Esophagus muscularis mucosa (tissue), 4 donors: ENCODE measurements at regions not wholly inside any gene's neighbourhood (a gene's known extent, or its start where the extent isn't known, plus 50 kb on each side); places are given as distances from the start of the nearest gene placed in this dataset.
A peak's percentile ranks its signal among the peaks of the same experiment; 100 is the strongest.

Source experiments
- DNase-seq: peaks from one replicate; pipeline ENCODE4 v3.0.0-alpha.2; 2017; ENCODE audit errors: extremely low spot score
- H3K27ac ChIP-seq, 4 donors: fragments of 200-600 bp; sonication (generic); replicated peaks in 1 of 4; 1 replicate in 3 of 4; 2 replicates in 1 of 4; pipeline ENCODE4 v1.5.1; 2016 to 2019; ENCODE audit warnings: mild to moderate bottlenecking in 1 of 4
- H3K27me3 ChIP-seq, 4 donors: fragments of 200-600 bp; sonication (generic); one replicate each; pipeline versions ENCODE4 v1.5.1 to v1.6.0; 2016 to 2019
- H3K36me3 ChIP-seq, 4 donors: fragments of 200-600 bp; sonication (generic); one replicate each; pipeline ENCODE4 v1.5.1; 2016 to 2019
- H3K4me1 ChIP-seq, 4 donors: fragments of 200-600 bp; sonication (generic); one replicate each; pipeline ENCODE4 v1.5.1; 2016 to 2019
- H3K4me3 ChIP-seq, 4 donors: fragments of 200-600 bp; sonication (generic); 1 replicate in 2 of 4; 2 replicates in 2 of 4; pipeline ENCODE4 v1.5.1; 2016 to 2019; ENCODE audit warnings: mild to moderate bottlenecking in 4 of 4, moderate library complexity in 1 of 4
- H3K9me3 ChIP-seq, 4 donors: fragments of 200-600 bp; sonication (generic); 1 replicate in 3 of 4; 2 replicates in 1 of 4; pipeline ENCODE4 v1.5.1; 2016 to 2019
- CTCF ChIP-seq, 3 experiments: fragments of 200-600 bp in 2 of 3; fragments of 450-650 bp in 1 of 3; sonication (generic) in 2 of 3; IDR thresholded peaks; one replicate each; pipeline ENCODE4 v1.5.1; 2017 to 2019; ENCODE audit warnings: antibody characterized with exemption in 3 of 3, mild to moderate bottlenecking in 2 of 3, moderate library complexity in 1 of 3
- EP300 ChIP-seq: sonication (generic); formaldehyde crosslinking; IDR thresholded peaks from one replicate; pipeline ENCODE4 v1.6.1; 2017; ENCODE audit warnings: antibody characterized with exemption
- POLR2A ChIP-seq: fragments of 450-650 bp; IDR thresholded peaks from one replicate; pipeline ENCODE4 v1.6.1; 2017; ENCODE audit warnings: antibody characterized with exemption, moderate library complexity, mild to moderate bottlenecking, low read depth
- POLR2AphosphoS5 ChIP-seq, 2 donors: sonication (generic); formaldehyde crosslinking; IDR thresholded peaks; one replicate each; pipeline ENCODE4 v1.6.1; 2017; ENCODE audit warnings: antibody characterized with exemption in 2 of 2
- whole genome bisulfite sequencing: methylation state at CpG from one replicate; pipeline ENCODE4 v1.1.5; 2018; 5-methylcytosine and 5-hydroxymethylcytosine counted together
- intact Hi-C: fragments of 100-400 bp; cut with DNase I; formaldehyde crosslinking; loops from one replicate; pipeline ENCODE4 v1.15.1; 2023

- DNase-seq = peak; percentile 78
- 80% methylated on average over 9 of the region's 11 CpGs for WGBS
- Histone ChIP-seq H3K36me3 (no peaks in the 10 kb centered on the region), H3K27ac (no peak overlapping the region), H3K4me3 (no peak overlapping the region), H3K27me3 (no peaks in the 10 kb centered on the region), H3K9me3 (no peaks in the 10 kb centered on the region), H3K4me1 (peaks cover 0 to 3% (median 0%) of the 10 kb centered on the region in 4 donors)
- intact Hi-C loops = no loop called here
- TF ChIP-seq POLR2AphosphoS5 (IDR thresholded peaks at IDR 0.05) (no peak), POLR2A (no peak), EP300 (no peak), CTCF (IDR thresholded peaks at IDR 0.05) (no peak)
Observed at GRCh38 chr20:60453388-60454246, 495.4 kb downstream of the CDH26 start.

GRCh38 chr20:60454491-60454890, 496.3 kb downstream of the CDH26 start:
- Histone ChIP-seq H3K36me3 (no peaks in the 10 kb centered on the region), H3K4me3 (no peak overlapping the region), H3K4me1 (peaks cover 0 to 4% (median 0%) of the 10 kb centered on the region in 4 donors), H3K27ac (no peak overlapping the region), H3K27me3 (no peaks in the 10 kb centered on the region), H3K9me3 (no peaks in the 10 kb centered on the region)
- intact Hi-C loops = no loop called here
- WGBS = 85% methylated on average over 8 of the region's 8 CpGs
- no peak for DNase-seq
- TF ChIP-seq CTCF (IDR thresholded peaks at IDR 0.05) (no peak), POLR2AphosphoS5 (IDR thresholded peaks at IDR 0.05) (no peak), POLR2A (no peak)

GRCh38 chr20:60455272-60455671, 497.0 kb downstream of the CDH26 start:
- WGBS = 77% methylated on average over 8 of the region's 8 CpGs

GRCh38 chr20:60459212-60459611, 501.0 kb downstream of the CDH26 start:
- Histone ChIP-seq H3K36me3 (no peaks in the 10 kb centered on the region), H3K27ac (no peak overlapping the region), H3K4me3 (no peak overlapping the region), H3K9me3 (peaks cover 0 to 4% (median 0%) of the 10 kb centered on the region in 4 donors), H3K4me1 (peaks cover 0 to 4% (median 0%) of the 10 kb centered on the region in 4 donors), H3K27me3 (no peaks in the 10 kb centered on the region)
- no peak for DNase-seq
- WGBS = 48% methylated on average over 3 of the region's 3 CpGs
- intact Hi-C loops = no loop called here
- TF ChIP-seq POLR2A (no peak), EP300 (no peak), CTCF (IDR thresholded peaks at IDR 0.05) (no peak), POLR2AphosphoS5 (IDR thresholded peaks at IDR 0.05) (no peak)

More at GRCh38 chr20:60455272-60455671, 497.0 kb downstream of the CDH26 start:
- Histone ChIP-seq H3K4me3 (no peak overlapping the region), H3K27me3 (no peaks in the 10 kb centered on the region), H3K27ac (no peak overlapping the region), H3K9me3 (no peaks in the 10 kb centered on the region), H3K36me3 (no peaks in the 10 kb centered on the region), H3K4me1 (peaks cover 0 to 4% (median 0%) of the 10 kb centered on the region in 4 donors)
- peak; percentile 55 for DNase-seq
- TF ChIP-seq CTCF (IDR thresholded peaks at IDR 0.05) (no peak), EP300 (no peak), POLR2AphosphoS5 (IDR thresholded peaks at IDR 0.05) (no peak), POLR2A (no peak)
- intact Hi-C loops = no loop called here
